NCI-H446 treated with DMSO at 0.1 percent for 48 hours (cell line): ENCODE measurements at regions not wholly inside any gene's neighbourhood (a gene's known extent, or its start where the extent isn't known, plus 50 kb on each side); places are given as distances from the start of the nearest gene placed in this dataset.
"Not testable (repeated sequence)": the region's sequence is repeated elsewhere in the genome, so short reads cannot be mapped to it uniquely, and the experiment has no call there.

Source experiments
- DNase-seq: peaks from one replicate; lab custom pipeline; 2025; lab: John Stamatoyannopoulos, UW

GRCh38 chr17:5902181-5903140 is 167.7 kb upstream of the WSCD1 start:
- peak; percentile 52 for DNase-seq

GRCh38 chr17:5911919-5912318 is 158.3 kb upstream of the WSCD1 start:
- no peak for DNase-seq

GRCh38 chr17:5913032-5913531 is 157.1 kb upstream of the WSCD1 start:
- DNase-seq, result no peak

GRCh38 chr17:5913641-5914040 is 156.5 kb upstream of the WSCD1 start:
- DNase-seq, result no peak

- DNase-seq, result no peak
Observed at GRCh38 chr17:5915337-5915736, 154.8 kb upstream of the WSCD1 start.

GRCh38 chr17:5919089-5919488 is 151.1 kb upstream of the WSCD1 start:
- DNase-seq, result no peak

- DNase-seq, result no peak
Observed at GRCh38 chr17:5921512-5922282, 148.5 kb upstream of the WSCD1 start.

GRCh38 chr17:5922476-5922875 is 147.7 kb upstream of the WSCD1 start:
- no peak for DNase-seq

- no peak for DNase-seq
Observed at GRCh38 chr17:5929721-5930120, 140.5 kb upstream of the WSCD1 start.

- DNase-seq, result not testable (repeated sequence)
Observed at GRCh38 chr17:5930555-5930954, 139.6 kb upstream of the WSCD1 start.

- peak; percentile 25 for DNase-seq
Observed at GRCh38 chr17:5931616-5932015, 138.6 kb upstream of the WSCD1 start.

GRCh38 chr17:5933430-5933829 is 136.7 kb upstream of the WSCD1 start:
- no peak for DNase-seq

- DNase-seq, result no peak
Observed at GRCh38 chr17:5941258-5941657, 128.9 kb upstream of the WSCD1 start.

GRCh38 chr17:5942687-5943086 is 127.5 kb upstream of the WSCD1 start:
- no peak for DNase-seq

- no peak for DNase-seq
Observed at GRCh38 chr17:5943232-5943631, 126.9 kb upstream of the WSCD1 start.

GRCh38 chr17:5943982-5944381 is 126.2 kb upstream of the WSCD1 start:
- no peak for DNase-seq

GRCh38 chr17:5947701-5948180 is 122.4 kb upstream of the WSCD1 start:
- no peak for DNase-seq

- DNase-seq, result no peak
Observed at GRCh38 chr17:5948811-5949210, 121.4 kb upstream of the WSCD1 start.

GRCh38 chr17:5950878-5951277 is 119.3 kb upstream of the WSCD1 start:
- peak; percentile 90 for DNase-seq

GRCh38 chr17:5951912-5952311 is 118.3 kb upstream of the WSCD1 start:
- no peak for DNase-seq

GRCh38 chr17:5952518-5952917 is 117.7 kb upstream of the WSCD1 start:
- no peak for DNase-seq

GRCh38 chr17:5955764-5956163 is 114.4 kb upstream of the WSCD1 start:
- DNase-seq, result no peak

- DNase-seq, result no peak
Observed at GRCh38 chr17:5958850-5959249, 111.3 kb upstream of the WSCD1 start.
